DMS79 (cell line): ENCODE measurements at regions not wholly inside any gene's neighbourhood (a gene's known extent, or its start where the extent isn't known, plus 50 kb on each side); places are given as distances from the start of the nearest gene placed in this dataset.
"Not testable (repeated sequence)": the region's sequence is repeated elsewhere in the genome, so short reads cannot be mapped to it uniquely, and the experiment has no call there.

Experiments
- DNase-seq: peaks from one replicate; lab custom pipeline; 2025; lab: John Stamatoyannopoulos, UW

- no peak for DNase-seq
Observed at GRCh38 chr6:147974376-147974775, 368.3 kb upstream of the SASH1 start.

DNA sequence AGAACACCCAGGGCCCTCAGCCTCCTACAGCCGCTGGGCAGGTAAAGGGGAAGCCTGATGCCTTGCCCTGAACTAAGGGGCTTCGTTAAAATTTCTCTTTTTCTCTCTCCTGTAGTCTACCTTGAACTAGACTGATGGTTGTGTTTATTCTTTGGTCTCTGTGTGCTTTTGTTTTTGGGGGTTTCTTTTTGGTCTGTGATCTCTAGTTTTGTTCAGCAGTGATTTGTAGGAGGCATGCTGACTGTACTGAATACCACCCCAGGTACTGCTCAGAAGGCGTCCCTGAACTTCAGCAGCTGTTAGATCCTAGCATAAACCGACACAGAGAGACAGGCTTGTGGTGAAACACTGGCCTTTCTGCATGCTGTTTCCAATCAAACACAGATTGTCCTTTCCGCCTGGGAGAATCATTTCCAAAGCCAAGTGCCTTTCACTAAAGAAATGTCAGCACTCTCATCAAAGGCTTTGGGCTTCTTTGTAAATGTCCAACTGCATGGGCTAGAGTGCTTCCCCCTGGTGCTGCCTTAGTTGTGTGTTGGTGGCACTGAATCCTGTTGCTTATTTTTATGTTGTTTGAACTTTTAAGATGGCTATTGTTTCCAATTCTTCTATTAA, 364.7 kb upstream of the SASH1 start:
- no peak for DNase-seq

GRCh38 chr6:147979966-147980365, 362.7 kb upstream of the SASH1 start:
- DNase-seq: no peak

DNA sequence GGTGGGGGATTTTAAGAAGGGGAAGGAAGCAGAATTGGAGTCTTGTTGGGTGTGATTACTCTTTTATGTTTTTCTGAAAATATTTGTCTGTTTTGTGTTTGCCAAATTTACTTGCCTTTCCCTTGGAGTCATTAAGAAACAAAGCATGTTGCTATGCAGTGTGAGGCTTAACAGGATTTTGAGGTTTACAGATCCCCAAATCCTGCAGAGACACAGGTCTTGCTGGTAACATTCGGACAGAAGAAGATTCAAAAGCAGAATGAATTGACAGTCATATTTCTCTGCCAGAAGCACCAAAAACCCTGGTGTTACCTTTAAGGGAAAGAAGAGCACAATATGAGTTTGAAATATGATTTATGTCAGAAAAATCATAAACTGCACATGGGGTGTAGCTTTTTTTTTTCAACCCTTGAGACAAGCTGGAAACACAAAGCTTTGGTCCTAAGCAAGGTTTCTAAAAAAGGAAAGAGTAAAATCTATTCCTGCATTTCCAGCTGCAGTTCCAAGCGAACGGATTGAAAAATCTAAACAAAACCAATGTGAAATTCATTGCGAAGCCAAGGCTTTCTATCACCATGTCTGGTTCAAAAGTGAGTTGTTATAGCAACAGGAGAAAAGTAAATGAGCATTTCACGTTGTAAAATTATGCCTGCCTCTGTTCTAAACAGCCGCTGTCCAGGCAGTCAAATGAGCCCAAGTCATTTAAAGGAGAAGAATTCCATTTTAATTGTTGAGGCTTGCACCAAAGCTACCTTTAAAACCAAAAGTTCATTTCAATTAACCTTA, 358.9 kb upstream of the SASH1 start:
- DNase-seq: no peak

DNA sequence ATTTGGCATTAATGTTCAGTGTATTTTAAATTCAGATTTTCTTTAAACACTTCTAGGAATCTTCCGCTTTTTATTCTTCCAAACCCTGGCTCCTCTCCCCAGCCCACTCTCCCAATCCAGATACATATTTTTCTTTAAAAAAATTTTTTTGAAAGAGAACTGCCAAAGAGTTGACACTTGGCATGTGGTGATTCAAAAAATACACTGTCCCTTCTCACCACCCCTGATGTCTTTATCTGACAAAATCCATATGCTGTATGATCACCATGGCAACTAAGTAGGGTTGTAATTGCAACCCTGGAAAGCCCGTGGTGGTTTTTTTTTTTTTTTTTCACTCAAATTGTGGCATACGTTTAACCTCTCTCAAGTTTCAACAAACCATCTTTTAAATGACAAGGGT, 355.8 kb upstream of the SASH1 start:
- DNase-seq: no peak

DNA sequence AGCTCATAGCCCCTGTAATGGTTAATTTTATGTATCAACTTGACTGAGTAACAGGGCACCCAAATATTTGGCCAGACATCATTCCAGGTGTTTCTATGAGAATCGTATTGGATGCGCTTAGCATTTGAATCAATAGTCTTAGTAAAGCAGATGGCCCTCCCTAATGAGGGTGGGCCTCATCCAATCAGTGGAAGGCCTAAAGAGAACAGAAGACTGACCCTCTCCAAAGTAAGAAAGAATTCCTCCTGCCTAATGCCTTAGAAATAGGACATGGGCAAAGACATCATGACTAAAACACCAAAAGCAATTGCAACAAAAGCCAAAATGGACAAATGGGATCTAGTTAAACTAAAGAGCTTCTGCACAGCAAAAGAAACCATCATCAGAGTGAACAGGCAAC, 352.5 kb upstream of the SASH1 start:
- DNase-seq: no peak

DNA sequence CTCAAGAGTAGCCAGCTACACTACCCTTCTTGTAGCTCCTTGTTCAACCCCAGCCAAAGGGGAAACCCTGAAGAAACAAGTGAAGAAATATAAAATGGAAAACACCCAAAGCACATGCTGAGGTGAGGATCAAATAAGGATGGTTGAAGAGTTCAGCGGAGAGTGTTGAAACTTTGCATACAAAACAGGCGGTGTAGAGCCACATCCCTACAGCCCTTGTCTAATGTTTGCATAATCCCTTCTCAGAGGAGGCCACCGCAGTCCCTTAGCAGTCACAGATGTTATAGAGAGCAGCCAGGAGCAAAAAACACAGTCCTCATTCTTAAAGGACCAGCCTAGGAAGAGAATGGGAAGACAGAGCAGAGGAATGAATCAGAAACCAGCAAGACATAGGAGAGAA, 350.7 kb upstream of the SASH1 start:
- no peak for DNase-seq

DNA sequence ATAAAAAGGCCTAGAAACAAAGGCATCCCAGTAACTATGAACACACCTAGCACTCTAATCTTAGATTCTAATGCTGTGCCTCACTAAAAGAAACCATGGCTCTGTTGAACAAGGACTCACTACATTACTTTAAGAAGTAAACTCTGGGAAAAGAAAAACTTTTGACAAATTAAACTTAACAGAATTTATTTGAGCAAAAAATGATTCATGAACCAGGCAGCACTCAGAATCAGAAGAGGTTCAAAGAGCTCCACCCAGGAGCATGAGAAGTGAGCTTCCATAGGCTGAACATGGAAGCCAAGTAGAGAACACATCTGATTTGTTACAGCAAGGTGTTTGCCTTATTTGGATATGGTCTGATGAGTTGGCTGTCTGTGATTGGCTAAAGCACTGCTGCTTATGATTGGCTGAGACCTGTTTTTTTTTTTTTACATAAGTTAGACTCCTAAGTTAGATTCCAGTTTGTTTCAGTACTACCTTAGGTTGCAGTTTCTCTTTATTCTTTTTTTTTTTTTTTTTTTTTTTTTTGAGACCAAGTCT, 343.6 kb upstream of the SASH1 start:
- no peak for DNase-seq

GRCh38 chr6:148001844-148002642, 340.6 kb upstream of the SASH1 start:
- no peak for DNase-seq

- no peak for DNase-seq
Observed at GRCh38 chr6:148004651-148005050, 338.0 kb upstream of the SASH1 start.

- no peak for DNase-seq
Observed at GRCh38 chr6:148005806-148006205, 336.8 kb upstream of the SASH1 start.

- not testable (repeated sequence) for DNase-seq
Observed at GRCh38 chr6:148010516-148010915, 332.1 kb upstream of the SASH1 start.

DNA sequence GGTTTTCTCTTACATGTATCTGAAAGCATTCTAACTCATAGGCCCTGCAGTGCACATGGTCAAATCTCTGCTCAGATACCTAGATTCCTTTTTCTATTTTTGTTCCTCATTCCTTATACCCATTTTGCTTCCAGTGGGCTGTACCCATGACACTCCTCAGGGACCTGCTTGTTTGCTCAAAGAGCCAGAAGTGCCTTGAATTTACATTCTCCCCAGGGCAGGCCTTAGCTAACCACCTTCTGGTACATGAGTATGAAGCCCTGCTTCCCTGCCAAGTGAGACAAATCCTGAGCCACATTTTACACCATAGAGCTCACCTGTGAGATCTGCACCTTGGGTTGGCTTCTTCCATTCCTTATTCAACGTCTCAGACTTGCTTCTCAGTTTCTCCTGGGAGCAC, 326.6 kb upstream of the SASH1 start:
- no peak for DNase-seq

GRCh38 chr6:148021165-148021564, 321.5 kb upstream of the SASH1 start:
- no peak for DNase-seq

GRCh38 chr6:148021699-148022098, 320.9 kb upstream of the SASH1 start:
- DNase-seq: no peak

GRCh38 chr6:148022279-148022678, 320.4 kb upstream of the SASH1 start:
- not testable (repeated sequence) for DNase-seq

- DNase-seq: peak; percentile 29
Observed at GRCh38 chr6:148027201-148027600, 315.4 kb upstream of the SASH1 start.

DNA sequence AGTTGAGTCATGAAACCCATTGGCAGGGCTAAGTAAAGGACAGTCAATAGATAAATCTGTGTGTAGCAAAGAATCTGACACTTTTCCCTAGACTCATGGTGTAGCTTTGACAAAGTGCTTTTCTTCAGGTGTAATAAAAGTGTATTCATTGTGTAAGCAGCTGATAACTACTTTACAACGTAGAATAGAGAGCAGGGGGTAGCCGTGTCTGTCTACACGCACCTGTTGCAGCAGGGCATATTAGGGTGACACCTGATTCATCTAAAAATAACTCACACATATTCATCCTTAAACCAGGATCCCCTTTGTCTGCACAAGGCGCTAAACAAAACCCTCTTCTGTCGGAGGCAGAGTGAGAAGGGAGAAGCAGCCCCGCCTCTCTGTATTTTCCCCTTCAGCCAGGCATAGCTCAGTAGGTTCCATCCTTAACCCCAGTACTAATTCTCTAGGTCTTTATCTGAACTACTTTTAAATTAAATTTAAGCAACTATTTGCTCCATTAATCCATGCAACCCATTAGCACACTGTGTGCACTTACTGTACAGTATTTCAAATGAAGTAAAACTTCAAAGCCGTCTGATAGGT, 306.7 kb upstream of the SASH1 start:
- no peak for DNase-seq

DNA sequence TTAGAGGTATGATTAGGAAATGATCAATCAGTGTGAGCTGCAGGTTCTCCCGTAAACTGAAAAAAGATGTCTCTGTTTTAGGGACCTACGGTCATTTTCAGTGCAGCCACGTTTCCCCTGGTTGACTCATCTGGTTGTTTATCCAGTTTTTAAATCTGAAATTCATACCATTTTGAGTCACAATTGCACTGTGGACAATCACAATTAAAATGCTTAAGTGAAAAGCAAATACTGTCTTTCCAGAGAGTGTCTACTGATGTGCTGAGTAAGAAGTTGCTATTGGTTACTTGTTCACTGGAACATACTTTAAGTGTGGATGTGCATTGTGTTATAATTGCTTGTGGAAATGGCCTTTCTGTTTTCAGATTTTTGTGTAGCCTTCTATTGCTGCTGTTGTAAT, 305.1 kb upstream of the SASH1 start:
- no peak for DNase-seq

- no peak for DNase-seq
Observed at GRCh38 chr6:148041546-148041945, 301.1 kb upstream of the SASH1 start.

GRCh38 chr6:148042536-148042935, 300.1 kb upstream of the SASH1 start:
- no peak for DNase-seq

GRCh38 chr6:148044261-148044751, 298.3 kb upstream of the SASH1 start:
- no peak for DNase-seq
